AML-193 (cell line): ENCODE measurements at regions not wholly inside any gene's neighbourhood (a gene's known extent, or its start where the extent isn't known, plus 50 kb on each side); places are given as distances from the start of the nearest gene placed in this dataset.
"Not testable (repeated sequence)": the region's sequence is repeated elsewhere in the genome, so short reads cannot be mapped to it uniquely, and the experiment has no call there.

Experiments
- DNase-seq, 2 experiments: peaks; one replicate each; lab custom pipeline; 2025; lab: John Stamatoyannopoulos, UW

DNA sequence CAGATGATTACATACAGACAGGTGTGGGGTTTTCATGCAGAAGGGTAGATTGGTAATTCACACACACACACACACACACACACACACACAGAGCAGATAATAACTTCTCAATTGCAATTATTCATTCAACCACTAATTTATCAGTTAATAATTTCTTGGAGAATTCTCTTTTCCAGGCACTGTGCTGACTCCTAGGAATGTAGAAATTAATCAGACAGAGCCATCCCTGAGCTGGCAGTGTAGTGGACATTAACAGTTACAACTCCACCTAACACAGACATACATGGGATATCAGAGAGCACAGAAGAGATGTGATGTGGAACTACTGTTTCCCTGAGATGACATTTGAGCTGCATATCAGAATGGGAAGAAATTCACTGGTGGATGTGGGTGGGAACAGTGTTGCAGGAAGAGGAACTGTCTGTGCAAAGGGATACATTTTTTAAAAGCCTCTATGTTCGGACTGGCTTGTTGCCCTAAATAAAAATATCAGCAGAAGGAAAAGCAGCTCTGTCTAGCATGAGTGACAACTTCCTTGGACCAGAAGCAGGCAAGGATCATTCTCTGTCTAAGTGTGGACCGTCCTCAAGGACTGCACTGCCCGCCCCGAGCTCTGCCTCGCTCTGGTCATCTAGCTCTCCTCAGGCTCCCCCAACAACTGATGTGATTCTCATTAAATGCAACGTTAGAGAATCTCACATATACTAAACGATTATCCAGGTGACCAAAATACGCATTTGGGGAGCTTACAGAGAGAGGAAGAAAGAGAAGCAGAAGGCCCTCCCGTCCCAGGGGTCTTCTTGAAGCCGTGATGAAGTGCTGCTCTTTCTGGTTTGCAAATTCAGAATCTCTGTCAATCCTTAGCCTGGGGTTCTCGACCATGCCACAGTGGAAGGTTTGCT, 173.4 kb upstream of the TRIB2 start:
- DNase-seq: no peak

DNA sequence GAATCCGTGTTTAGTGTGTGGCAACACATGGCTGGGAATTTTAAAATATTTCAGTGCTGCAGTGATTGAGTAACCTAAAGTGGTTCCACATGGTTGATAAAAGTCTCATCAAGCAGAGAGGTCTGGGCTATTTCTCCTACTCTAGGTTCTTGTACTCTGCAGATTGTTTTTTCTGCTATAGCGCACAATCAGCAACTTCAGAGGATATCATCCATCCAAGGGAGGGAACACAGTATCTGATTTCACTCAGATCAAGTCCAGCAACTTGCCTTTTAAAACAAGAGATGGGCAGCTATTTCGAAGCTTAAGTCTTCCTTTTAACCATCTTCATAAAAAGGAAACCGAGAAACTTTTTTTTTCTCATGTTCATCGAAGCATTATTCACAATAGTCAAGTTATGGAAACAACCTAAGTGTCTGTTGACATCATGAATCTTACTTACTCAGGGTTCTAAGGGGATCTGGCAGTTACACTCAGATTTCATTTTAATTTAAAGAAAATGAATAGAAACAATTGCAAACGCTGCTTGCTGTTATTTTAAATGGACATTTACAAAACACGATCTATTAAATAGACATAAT, 172.7 kb upstream of the TRIB2 start:
- DNase-seq: no peak

DNA sequence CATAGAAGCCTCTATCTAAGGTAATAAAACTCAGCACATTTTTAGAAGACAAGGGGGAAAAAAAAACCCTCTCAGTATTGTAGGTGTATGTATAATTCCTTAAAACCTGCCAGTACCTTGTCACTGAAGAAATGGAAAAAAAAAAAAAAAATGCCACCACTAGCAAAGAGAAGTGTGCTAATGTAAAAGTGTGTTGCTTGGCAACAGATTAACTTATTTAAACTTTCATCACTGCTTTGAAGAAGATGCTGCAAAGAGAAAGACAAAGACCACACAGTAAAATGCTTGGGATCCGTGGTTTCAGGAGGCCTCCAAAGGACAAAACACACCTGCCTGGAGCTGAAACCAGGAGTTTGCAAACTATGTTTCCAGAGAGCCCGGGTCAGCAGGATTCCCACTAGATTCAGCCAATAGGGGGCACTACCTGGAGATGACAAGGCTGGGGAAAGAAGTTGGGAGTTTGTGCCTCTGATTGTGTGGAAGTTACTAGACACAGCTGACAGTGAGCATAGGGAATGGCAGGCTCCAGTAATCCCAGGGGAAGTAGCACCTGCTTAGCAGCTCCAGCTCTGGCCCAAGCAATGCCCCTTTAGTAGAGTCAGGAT, 169.1 kb upstream of the TRIB2 start:
- no peak for DNase-seq

DNA sequence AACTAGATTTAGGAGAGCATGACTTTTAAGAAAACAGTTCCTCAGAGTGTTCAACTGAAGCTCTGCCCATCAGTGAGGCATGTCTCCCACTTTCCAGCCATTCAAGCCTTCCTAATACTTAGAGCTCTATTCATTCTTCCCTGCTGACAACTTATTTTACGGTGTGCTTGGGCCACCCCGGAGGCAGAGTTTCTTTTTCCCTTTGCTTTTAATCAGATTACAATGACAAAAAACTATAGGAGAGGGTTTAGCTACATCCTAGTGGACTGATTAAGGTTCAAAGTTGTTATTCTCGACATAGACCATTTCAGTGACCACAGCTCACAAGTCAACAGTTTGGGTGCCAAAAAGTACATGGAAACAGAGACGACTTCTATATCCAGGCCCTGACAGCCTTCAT, 167.8 kb upstream of the TRIB2 start:
- DNase-seq: no peak

DNA sequence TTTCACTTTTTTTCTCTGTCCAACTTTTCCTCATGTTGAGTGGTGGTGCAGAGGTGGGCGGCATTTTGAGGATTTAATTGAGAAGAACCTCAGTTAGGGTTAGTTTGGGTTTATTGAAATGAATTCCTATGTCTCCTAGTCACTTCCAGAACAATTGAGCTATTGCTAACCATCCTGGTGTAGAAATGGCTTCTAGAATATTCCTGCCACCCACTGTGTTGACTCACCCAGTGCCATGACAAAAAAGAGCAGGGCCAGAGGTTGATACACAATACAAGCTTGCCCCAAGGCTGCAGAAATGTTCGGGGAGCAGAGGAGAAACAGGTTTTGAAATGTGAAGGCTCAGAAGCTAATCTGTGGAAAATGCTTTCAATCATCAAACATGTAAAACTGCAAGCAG, 167.1 kb upstream of the TRIB2 start:
- no peak for DNase-seq

DNA sequence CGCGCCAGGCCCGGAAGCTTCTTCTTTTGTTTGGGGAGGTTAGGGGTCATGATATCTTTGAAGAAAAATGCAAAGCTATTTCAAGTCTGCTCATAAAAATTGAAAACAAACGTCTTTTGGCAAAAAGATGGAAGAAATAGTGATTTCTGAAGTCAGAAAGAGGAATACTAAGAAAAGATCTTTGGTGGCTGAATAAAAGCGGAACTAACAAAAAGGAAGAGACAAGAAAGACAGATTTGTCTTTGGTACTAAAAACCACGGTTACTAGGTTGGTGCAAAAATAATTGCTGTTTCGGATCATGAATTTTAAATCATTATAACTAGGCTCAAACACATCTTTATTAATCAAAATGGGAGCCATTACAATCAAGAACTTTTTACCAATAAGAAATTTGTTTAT, 164.6 kb upstream of the TRIB2 start:
- peak in 1 of 2 experiments; percentile 12 for DNase-seq

DNA sequence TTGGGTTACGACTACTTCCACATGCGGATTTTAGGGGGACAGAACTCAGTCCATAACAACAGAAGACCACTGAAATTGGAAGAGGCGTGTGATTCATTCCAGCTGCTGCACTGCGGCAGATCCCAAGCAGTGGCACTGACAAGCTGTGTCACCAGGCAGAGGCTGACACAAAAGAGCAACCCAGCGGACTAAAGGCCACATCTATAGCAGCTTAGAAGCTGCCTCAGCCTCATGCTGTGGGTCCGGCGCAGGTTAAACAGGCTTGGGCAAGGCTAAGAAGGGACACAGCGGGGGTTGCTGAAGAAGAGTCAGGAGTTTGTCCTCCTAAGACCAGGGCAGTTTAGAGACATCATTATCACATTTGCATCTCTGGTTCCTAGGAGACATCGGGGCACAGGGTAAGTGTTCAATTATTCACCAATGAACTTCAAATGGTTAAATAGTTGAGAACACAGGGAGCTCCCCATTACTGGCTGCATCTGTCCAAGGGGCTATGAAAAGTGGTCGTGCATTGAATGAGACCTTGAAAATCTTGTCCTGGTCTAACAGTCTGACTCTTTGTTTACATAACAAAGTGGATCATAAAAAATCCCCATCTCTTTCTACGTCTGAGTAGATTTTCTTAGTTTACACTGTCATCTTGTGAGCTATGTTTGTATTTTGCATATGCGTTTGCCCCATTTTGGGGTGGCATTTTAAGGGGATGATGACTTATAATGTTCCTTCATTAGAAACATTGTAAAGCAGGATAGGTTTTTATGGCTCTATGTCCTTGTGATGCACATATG, 162.3 kb upstream of the TRIB2 start:
- DNase-seq: no peak

DNA sequence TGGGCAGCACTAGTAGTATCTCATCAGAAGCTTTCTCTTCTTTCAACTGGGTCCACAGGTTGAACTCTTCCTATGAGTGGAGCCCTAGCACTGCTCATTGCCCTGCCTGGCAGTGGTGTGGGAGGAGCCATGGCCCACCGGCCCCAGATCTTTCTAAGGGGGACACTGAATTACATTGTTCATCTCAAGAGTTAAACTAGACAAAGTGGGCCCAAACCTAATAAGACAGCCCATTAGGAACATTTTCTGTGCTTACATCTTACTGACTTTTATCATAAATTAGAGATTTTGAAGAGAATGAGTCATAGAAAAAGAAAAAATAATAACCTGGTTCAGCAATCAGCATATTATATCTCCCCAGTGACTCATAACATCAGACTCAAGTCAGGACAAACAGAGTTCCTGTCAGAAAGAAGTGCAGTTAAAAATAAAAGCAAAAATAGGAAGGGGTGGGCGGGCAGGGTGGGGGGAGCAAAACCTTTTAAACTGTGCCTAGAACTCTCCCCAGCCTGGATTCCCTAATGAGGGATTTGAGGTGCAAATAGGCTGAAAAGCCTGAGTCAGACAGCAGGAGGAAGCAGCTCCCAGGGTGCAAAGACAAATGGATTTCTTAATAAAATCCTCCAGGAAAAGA, 161.6 kb upstream of the TRIB2 start:
- DNase-seq: no peak

DNA sequence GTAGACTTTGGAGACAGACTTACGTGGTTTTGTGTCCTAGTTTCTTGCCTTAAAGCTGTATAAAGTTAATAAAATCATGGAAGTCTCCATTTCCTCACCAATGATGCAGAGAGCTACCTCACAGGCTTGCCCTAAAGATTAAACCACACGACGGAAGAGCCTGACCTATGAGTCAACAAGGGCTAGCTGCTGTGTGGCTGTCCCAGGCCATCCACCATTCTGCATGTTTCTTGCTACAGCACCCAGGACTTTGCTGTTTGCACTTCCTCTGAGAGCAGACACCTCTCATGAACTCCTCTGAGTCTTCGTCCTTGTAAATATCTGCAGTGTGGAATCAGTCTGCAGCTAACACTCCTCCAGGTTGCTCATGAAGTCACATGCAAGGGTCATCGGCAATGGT, 160.0 kb upstream of the TRIB2 start:
- DNase-seq: no peak

DNA sequence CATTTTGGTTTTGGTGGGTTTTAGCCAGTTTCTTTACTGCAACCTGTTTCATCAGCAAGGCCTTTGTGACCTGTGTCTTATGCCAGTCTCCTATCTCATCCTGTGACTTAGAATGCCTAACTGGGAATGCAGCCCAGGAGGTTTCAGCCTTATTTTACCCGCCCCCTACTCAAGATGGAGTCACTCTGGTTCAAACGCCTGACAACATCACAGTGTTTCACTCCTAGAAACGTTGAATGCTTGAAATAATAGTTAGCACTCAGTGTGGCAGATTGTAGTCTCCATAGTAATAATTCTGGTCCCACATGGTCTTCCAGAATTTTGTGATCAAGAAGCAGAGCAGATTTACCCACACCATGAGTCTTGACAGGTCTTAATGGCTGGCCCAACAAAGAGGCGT, 159.0 kb upstream of the TRIB2 start:
- no peak for DNase-seq

DNA sequence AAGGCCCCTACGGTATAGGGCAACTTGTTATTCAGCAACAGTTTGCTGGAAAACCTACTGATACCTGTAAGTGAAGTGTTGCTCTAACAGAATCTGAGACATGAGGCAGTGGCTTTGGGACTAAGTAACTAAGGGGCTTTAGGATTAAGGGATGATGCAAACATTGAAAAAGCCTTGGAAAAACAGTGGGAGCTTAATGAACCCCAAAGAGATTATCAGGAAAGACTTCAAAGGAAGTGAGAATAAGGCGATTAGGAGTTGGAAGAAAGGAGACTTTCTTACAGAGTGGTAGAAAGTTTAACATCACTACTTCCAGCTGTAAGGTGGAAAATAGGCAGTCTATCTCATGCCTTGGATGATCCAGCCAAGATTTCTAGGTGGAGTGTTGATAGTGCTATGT, 158.2 kb upstream of the TRIB2 start:
- DNase-seq: no peak

DNA sequence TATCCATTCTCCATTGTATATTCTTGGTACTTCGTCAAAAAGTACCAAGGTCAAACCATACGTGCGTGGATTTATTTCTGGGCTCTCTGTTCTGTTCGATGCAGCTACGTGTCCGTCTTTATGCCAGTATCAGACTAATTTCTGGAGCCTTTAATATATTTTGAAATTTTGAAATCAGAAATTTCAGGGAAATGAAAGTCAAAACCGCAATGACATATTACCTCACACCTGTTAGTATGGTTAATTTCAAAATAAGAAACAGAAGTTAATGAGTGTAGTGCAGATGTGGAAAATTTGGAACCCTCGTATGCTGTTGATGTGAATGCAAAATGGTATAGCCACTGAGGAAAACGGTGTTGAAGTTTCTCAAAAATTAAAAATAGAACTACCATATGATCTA, 156.1 kb upstream of the TRIB2 start:
- DNase-seq: no peak

DNA sequence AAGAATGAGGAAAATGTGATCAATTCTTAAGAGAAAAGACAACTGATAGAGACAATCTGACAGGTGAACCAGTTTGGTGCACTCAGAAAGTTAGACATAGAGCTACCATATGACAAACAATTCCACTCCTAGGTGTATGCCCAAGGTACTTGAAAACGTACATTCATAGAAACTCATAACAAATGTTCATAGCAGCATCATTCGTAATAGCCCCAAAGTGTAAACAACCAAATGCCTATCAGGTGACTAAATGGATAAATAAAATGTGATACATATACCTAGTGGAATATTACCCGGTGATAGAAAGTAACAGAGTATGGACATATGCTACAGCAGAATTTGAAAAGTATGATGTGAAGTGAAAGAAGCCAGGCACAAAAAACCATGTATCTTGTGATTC, 149.3 kb upstream of the TRIB2 start:
- no peak for DNase-seq

DNA sequence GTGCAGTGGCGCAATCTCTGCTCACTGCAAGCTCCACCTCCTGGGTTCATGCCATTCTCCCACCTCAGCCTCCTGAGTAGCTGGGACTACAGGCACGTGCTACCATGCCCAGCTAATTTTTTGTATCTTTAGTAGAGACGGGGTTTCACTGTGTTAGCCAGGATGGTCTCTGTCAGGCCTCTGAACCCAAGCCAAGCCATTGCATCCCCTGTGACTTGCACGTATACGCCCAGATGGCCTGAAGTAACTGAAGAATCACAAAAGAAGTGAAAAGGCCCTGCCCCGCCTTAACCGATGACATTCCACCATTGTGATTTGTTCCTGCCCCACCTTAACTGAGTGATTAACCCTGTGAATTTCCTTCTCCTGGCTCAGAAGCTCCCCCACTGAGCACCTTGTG, 147.2 kb upstream of the TRIB2 start:
- DNase-seq: not testable (repeated sequence)

DNA sequence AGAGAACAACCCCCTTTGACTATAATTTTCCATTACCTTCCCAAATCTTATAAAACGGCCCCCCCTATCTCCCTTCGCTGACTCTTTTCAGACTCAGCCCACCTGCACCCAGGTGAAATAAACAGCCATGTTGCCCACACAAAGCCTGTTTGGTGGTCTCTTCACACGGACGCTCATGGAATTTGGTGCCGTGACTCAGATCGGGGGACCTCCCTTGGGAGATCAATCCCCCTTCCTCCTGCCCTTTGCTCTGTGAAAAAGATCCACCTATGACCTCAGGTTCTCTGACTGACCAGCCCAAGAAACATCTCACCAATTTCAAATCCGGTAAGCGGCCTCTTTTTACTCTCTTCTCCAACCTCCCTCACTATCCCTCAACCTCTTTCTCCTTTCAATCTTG, 146.8 kb upstream of the TRIB2 start:
- not testable (repeated sequence) for DNase-seq

DNA sequence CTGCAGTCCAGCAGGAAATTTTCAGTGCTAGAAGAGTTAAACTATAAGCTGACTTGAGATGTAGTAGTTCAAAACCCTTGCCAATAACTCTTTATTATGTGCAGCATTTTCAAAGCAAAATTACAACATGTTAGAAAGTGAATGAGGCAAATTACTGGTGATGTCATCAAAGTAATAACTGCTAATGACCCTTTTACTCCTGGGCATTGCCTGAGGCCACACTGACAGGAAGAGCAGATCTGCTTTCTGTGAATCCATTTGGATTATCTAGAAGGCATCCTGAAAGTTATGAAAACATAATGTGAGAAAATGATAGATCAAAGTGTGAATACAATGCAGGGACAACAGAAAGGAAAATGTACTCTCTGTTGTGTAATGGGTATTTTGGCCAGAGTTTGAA, 139.6 kb upstream of the TRIB2 start:
- no peak for DNase-seq

DNA sequence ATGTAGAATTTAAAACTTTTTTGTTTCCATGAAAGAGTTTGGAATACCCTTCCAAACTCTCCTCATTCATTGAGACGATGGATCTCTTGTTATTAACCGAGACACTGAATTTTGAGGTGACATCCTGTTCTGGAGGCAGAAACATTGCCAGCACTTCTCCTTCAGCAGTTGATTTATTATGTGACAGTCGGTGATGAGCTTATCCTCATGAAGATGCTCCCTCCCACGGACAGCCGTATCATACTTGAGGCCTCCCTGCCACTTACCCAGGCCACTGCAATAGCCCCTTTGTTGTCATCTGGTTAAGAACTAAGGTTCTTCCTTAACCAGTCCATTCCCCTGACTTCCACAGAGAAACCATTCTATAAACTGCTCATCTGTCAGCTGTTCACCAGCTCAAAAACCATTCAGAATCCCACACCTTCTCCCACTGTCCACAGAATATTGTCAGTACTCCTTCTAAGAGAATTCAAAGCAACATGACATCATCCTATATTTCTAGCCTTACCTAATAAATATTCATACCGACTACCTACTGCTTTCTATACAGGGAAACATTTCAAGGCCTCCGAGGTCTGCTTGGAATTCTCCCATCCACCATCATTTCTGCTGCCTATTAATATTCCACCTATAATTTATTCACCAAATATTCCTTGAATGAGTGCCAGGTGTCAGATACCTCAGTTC, 139.0 kb upstream of the TRIB2 start:
- DNase-seq: no peak

DNA sequence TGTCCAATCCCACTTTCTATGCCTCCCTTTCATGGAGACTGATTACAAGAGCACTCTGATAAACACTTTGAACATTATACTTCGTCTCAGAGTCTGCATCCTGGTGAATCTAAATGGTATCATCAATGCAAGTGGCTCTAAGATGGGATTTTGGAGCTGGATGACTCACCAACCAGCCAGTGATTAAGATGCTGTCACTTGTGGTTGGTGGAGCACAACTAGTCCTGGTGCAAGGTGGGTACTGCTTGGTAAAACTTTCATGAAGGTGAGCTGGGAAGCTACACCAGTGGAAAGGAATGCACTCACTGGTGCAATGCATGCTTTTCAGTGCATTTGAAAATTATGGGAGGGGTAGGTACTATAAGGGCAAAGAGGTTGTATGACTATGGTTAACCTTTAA, 137.7 kb upstream of the TRIB2 start:
- no peak for DNase-seq

DNA sequence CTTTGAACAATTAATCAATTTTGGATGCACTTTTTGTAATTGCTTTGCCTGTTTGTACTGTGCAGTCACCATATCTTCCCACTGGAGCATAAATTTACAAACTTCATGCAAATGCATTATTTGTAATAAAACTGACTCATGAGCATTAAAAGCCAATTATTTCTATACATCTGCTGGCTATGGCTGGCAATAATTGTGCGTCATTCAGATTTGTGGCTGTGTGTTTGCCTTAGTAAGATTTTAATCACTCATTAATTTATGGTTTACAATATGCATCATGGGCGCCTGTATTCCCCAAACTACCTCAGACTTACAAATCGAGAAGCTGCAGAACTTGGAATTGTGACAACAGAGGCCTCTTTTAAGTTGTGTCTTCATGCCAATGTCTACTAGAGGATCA, 132.4 kb upstream of the TRIB2 start:
- no peak for DNase-seq

DNA sequence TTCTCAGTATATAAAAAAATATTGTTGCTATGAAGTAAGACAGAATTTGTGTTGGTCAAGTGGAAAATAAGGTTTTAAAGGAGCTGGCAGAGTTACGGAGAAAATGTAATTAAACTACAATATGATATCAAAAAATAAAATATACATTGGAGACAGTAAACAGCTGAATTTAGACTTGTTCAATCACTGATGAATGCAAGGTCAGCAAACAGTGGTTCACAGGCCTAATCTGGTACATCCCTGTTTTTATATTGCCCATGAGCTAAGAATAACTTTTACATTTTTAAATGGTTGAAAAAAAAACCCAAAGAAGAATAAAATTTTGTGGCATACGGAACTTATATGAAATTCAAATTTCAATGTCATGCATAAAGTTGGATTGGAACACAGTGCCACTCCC, 131.0 kb upstream of the TRIB2 start:
- DNase-seq: no peak

DNA sequence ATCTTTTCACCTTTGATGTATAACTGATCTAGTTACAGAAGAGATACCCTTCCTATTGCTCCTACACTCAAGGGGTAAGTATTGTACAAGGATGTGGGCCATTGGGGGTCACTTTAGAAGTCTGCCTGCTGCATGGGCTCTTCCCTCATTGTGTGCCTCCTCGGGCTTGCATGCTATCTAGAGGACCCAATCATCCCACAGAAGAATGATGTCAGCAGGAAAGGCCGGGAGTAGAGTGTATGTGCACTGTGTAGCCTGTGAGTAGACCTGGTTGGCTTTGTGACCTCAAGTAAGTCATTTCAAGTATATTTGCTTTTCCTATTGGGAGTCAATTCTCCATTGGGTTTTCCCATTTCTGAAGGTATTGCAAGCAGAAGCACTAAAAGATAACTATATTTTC, 129.5 kb upstream of the TRIB2 start:
- DNase-seq: no peak
